Esophagus muscularis mucosa (tissue), 4 donors: ENCODE measurements at regions not wholly inside any gene's neighbourhood (a gene's known extent, or its start where the extent isn't known, plus 50 kb on each side); places are given as distances from the start of the nearest gene placed in this dataset.

ENCODE experiments used
- EP300 ChIP-seq: sonication (generic); formaldehyde crosslinking; IDR thresholded peaks from one replicate; pipeline ENCODE4 v1.6.1; 2017; ENCODE audit warnings: antibody characterized with exemption
- POLR2A ChIP-seq: fragments of 450-650 bp; IDR thresholded peaks from one replicate; pipeline ENCODE4 v1.6.1; 2017; ENCODE audit warnings: antibody characterized with exemption, moderate library complexity, mild to moderate bottlenecking, low read depth
- POLR2AphosphoS5 ChIP-seq, 2 donors: sonication (generic); formaldehyde crosslinking; IDR thresholded peaks; one replicate each; pipeline ENCODE4 v1.6.1; 2017; ENCODE audit warnings: antibody characterized with exemption in 2 of 2
- TF ChIP-seq, protein P1 (sequence below), 3 experiments: fragments of 200-600 bp in 2 of 3; fragments of 450-650 bp in 1 of 3; sonication (generic) in 2 of 3; IDR thresholded peaks; one replicate each; pipeline ENCODE4 v1.5.1; 2017 to 2019; ENCODE audit warnings: antibody characterized with exemption in 3 of 3, mild to moderate bottlenecking in 2 of 3, moderate library complexity in 1 of 3

DNA sequence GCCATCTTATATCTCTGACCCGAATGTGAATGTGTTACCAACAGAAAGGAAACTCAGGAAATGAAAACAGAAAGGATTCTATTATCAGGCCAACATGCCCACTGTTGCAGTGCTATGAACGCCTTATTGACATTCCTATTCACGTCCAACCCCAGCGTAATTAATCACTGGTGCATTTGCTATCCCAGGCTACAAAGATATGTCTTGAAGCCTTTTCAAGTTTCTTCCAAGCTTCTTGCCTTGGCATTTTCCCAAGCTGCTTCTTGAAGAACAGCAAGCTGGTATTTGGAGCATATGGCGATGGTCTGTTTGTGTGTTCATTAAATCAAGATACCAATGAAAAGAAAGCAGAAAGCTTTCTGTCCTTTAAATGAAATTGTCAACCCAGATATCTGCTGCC is 579.2 kb upstream of the ZNF462 start:
- TF ChIP-seq, protein P1, sequence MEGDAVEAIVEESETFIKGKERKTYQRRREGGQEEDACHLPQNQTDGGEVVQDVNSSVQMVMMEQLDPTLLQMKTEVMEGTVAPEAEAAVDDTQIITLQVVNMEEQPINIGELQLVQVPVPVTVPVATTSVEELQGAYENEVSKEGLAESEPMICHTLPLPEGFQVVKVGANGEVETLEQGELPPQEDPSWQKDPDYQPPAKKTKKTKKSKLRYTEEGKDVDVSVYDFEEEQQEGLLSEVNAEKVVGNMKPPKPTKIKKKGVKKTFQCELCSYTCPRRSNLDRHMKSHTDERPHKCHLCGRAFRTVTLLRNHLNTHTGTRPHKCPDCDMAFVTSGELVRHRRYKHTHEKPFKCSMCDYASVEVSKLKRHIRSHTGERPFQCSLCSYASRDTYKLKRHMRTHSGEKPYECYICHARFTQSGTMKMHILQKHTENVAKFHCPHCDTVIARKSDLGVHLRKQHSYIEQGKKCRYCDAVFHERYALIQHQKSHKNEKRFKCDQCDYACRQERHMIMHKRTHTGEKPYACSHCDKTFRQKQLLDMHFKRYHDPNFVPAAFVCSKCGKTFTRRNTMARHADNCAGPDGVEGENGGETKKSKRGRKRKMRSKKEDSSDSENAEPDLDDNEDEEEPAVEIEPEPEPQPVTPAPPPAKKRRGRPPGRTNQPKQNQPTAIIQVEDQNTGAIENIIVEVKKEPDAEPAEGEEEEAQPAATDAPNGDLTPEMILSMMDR (IDR thresholded peaks at IDR 0.05) = no peak
- TF ChIP-seq POLR2A (no peak), EP300 (no peak), POLR2AphosphoS5 (IDR thresholded peaks at IDR 0.05) (no peak)
